SK-N-SH treated with all-trans-retinoic acid at 6 μM for 48 hours (cell line): ENCODE measurements at regions not wholly inside any gene's neighbourhood (a gene's known extent, or its start where the extent isn't known, plus 50 kb on each side); places are given as distances from the start of the nearest gene placed in this dataset.

Experiments
- ATAC-seq: fragments of 200-7000 bp; cut with Tn5 transposase; 3 replicates; pipeline ENCODE4 v1.9.1; 2020; ENCODE audit warnings: mild to moderate bottlenecking, moderate library complexity
- ARNTL ChIP-seq: fragments of 450-650 bp; formaldehyde crosslinking; IDR thresholded peaks from 2 replicates; pipeline ENCODE4 v1.5.0; 2020; ENCODE audit warnings: low read depth, mild to moderate bottlenecking, moderate library complexity, borderline replicate concordance
- BACH2 ChIP-seq: fragments of 250-450 bp; sonication (Bioruptor Pico); IDR thresholded peaks from 2 replicates; pipeline ENCODE4 v1.9.0; 2021; ENCODE audit warnings: mild to moderate bottlenecking, borderline replicate concordance
- CSDC2 ChIP-seq: fragments of 250-450 bp; sonication (Bioruptor Pico); IDR thresholded peaks from 2 replicates; pipeline ENCODE4 v1.5.0; 2020; ENCODE audit warnings: mild to moderate bottlenecking, moderate library complexity
- CSRNP3 ChIP-seq: fragments of 250-450 bp; sonication (Bioruptor Pico); IDR thresholded peaks from 2 replicates; pipeline ENCODE4 v1.5.1; 2021; ENCODE audit warnings: mild to moderate bottlenecking, moderate library complexity
- ESRRG ChIP-seq: fragments of 250-450 bp; sonication (Bioruptor Pico); IDR thresholded peaks from 2 replicates; pipeline ENCODE4 v1.6.1; 2021; ENCODE audit warnings: mild to moderate bottlenecking
- ISL1 ChIP-seq: fragments of 250-450 bp; sonication (Bioruptor Pico); IDR thresholded peaks from 2 replicates; pipeline ENCODE4 v2.1.2; 2022; ENCODE audit warnings: mild to moderate bottlenecking, moderate library complexity
- POU6F1 ChIP-seq: fragments of 250-450 bp; sonication (Bioruptor Pico); IDR thresholded peaks from 2 replicates; pipeline ENCODE4 v1.8.0; 2021; ENCODE audit warnings: low read depth, mild to moderate bottlenecking, moderate library complexity, borderline replicate concordance
- PPARA ChIP-seq: fragments of 250-450 bp; sonication (Bioruptor Pico); IDR thresholded peaks from 2 replicates; pipeline ENCODE4 v1.5.0; 2020; ENCODE audit warnings: mild to moderate bottlenecking, borderline replicate concordance
- SNAI2 ChIP-seq: fragments of 250-450 bp; sonication (Bioruptor Pico); IDR thresholded peaks from 2 replicates; pipeline ENCODE4 v1.5.0; 2020; ENCODE audit warnings: mild to moderate bottlenecking, moderate library complexity
- TCF4 ChIP-seq: fragments of 250-450 bp; sonication (Bioruptor Pico); IDR thresholded peaks from 2 replicates; pipeline ENCODE4 v1.8.0; 2021; ENCODE audit warnings: mild to moderate bottlenecking, moderate library complexity, borderline replicate concordance
- TOX ChIP-seq: fragments of 250-450 bp; sonication (Bioruptor Pico); IDR thresholded peaks from 2 replicates; pipeline ENCODE4 v1.8.0; 2021; ENCODE audit warnings: mild to moderate bottlenecking, moderate library complexity, borderline replicate concordance
- TSHZ2 ChIP-seq: fragments of 250-450 bp; sonication (Bioruptor Pico); IDR thresholded peaks from 2 replicates; pipeline ENCODE4 v1.5.0; 2020; ENCODE audit warnings: mild to moderate bottlenecking, moderate library complexity
- ZC3H10 ChIP-seq: fragments of 250-450 bp; sonication (Bioruptor Pico); IDR thresholded peaks from 2 replicates; pipeline ENCODE4 v1.5.1; 2021; ENCODE audit warnings: mild to moderate bottlenecking, moderate library complexity
- ZFP3 ChIP-seq: fragments of 250-450 bp; sonication (Bioruptor Pico); IDR thresholded peaks from 2 replicates; pipeline ENCODE4 v1.5.0; 2020; ENCODE audit warnings: mild to moderate bottlenecking, moderate library complexity
- ZFP30 ChIP-seq: fragments of 450-650 bp; formaldehyde crosslinking; IDR thresholded peaks from 2 replicates; pipeline ENCODE4 v1.5.0; 2022; ENCODE audit warnings: mild to moderate bottlenecking, moderate library complexity
- ZNF70 ChIP-seq: fragments of 450-650 bp; formaldehyde crosslinking; IDR thresholded peaks from 2 replicates; pipeline ENCODE4 v1.5.0; 2020; ENCODE audit warnings: mild to moderate bottlenecking, moderate library complexity
- TF ChIP-seq, protein P1 (sequence below): fragments of 250-450 bp; sonication (Bioruptor Pico); IDR thresholded peaks from 2 replicates; pipeline ENCODE4 v1.8.0; 2020; ENCODE audit warnings: mild to moderate bottlenecking, moderate library complexity, borderline replicate concordance
- TF ChIP-seq, protein P2 (sequence below): fragments of 250-450 bp; sonication (Bioruptor Pico); IDR thresholded peaks from 2 replicates; pipeline ENCODE4 v1.5.1; 2020; ENCODE audit warnings: low read depth, mild to moderate bottlenecking, moderate library complexity

DNA sequence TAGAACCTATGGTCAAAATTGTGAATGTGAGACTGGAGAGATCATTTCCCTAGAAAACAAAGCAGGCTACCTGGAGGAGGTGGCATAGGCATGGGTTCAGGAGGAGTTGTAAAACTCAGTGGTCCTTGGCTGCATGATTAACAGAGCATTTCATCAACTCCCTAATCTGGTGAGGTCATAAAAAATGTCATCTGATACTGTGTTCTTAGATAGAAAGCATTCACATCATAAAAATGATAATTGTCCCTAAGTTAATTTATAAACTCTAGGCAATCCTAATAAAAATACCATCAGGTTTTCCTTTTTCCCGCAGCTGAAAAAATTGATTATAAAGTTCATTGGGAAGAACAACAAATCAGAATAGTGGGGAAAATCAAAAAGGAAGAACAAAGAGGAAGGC, 60.6 kb upstream of the GALNT10 start:
- ATAC-seq = no peak
- TF ChIP-seq ISL1 (CRISPR knock-in tag) = peak; percentile 35; the same call in 1 of the 2 replicates
- TF ChIP-seq ESRRG (CRISPR knock-in tag) = no peak
- peak; percentile 60; the same call in 1 of the 2 replicates for TF ChIP-seq ZFP3 (CRISPR knock-in tag)
- no peak for TF ChIP-seq CSRNP3 (CRISPR knock-in tag)
- TF ChIP-seq POU6F1 (CRISPR knock-in tag) = no peak

- TF ChIP-seq ZC3H10 (CRISPR knock-in tag) = no peak
- TF ChIP-seq POU6F1 (CRISPR knock-in tag) = no peak
- TF ChIP-seq ESRRG (CRISPR knock-in tag) = no peak
- TF ChIP-seq TOX (CRISPR knock-in tag) = no peak
- no peak for TF ChIP-seq BACH2 (CRISPR knock-in tag)
- no peak for TF ChIP-seq ZNF70
- TF ChIP-seq TCF4 (CRISPR knock-in tag) = no peak
- no peak for TF ChIP-seq CSDC2
- TF ChIP-seq ARNTL (CRISPR knock-in tag) = no peak
- no peak for ATAC-seq
Measured at GRCh38 chr5:154131817-154132216, 58.7 kb upstream of the GALNT10 start.

GRCh38 chr5:154132718-154133307, 57.7 kb upstream of the GALNT10 start:
- ATAC-seq = no peak
- TF ChIP-seq BACH2 (CRISPR knock-in tag) (no peak), ISL1 (CRISPR knock-in tag) (no peak), ZFP30 (CRISPR knock-in tag) (no peak), TSHZ2 (CRISPR knock-in tag) (no peak), CSDC2 (no peak), TOX (CRISPR knock-in tag) (no peak), POU6F1 (CRISPR knock-in tag) (no peak), ESRRG (CRISPR knock-in tag) (no peak), ZFP3 (CRISPR knock-in tag) (no peak), SNAI2 (no peak), ZC3H10 (CRISPR knock-in tag) (no peak), PPARA (CRISPR knock-in tag) (no peak), TCF4 (CRISPR knock-in tag) (no peak)
- TF ChIP-seq, protein P1, sequence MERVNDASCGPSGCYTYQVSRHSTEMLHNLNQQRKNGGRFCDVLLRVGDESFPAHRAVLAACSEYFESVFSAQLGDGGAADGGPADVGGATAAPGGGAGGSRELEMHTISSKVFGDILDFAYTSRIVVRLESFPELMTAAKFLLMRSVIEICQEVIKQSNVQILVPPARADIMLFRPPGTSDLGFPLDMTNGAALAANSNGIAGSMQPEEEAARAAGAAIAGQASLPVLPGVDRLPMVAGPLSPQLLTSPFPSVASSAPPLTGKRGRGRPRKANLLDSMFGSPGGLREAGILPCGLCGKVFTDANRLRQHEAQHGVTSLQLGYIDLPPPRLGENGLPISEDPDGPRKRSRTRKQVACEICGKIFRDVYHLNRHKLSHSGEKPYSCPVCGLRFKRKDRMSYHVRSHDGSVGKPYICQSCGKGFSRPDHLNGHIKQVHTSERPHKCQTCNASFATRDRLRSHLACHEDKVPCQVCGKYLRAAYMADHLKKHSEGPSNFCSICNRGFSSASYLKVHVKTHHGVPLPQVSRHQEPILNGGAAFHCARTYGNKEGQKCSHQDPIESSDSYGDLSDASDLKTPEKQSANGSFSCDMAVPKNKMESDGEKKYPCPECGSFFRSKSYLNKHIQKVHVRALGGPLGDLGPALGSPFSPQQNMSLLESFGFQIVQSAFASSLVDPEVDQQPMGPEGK (CRISPR knock-in tag) = no peak
- TF ChIP-seq, protein P2, sequence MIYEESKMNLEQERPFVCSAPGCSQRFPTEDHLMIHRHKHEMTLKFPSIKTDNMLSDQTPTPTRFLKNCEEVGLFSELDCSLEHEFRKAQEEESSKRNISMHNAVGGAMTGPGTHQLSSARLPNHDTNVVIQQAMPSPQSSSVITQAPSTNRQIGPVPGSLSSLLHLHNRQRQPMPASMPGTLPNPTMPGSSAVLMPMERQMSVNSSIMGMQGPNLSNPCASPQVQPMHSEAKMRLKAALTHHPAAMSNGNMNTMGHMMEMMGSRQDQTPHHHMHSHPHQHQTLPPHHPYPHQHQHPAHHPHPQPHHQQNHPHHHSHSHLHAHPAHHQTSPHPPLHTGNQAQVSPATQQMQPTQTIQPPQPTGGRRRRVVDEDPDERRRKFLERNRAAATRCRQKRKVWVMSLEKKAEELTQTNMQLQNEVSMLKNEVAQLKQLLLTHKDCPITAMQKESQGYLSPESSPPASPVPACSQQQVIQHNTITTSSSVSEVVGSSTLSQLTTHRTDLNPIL (CRISPR knock-in tag) = no peak
